Peyer's patch (tissue), 4 donors: ENCODE measurements at regions not wholly inside any gene's neighbourhood (a gene's known extent, or its start where the extent isn't known, plus 50 kb on each side); places are given as distances from the start of the nearest gene placed in this dataset.

Experiments
- DNase-seq, 3 donors: peaks; one replicate each; pipeline ENCODE4 v3.0.0-alpha.2; 2017 to 2019
- H3K27ac ChIP-seq, 4 donors: fragments of 200-600 bp; sonication (generic); one replicate each; pipeline ENCODE4 v1.5.1; 2016 to 2019
- H3K27me3 ChIP-seq, 2 donors: fragments of 200-600 bp; sonication (generic); one replicate each; pipeline ENCODE4 v1.5.1; 2019
- H3K36me3 ChIP-seq, 3 donors: fragments of 200-600 bp; sonication (generic); one replicate each; pipeline ENCODE4 v1.5.1; 2016 to 2019
- H3K4me1 ChIP-seq, 4 donors: fragments of 200-600 bp; sonication (generic); one replicate each; pipeline ENCODE4 v1.5.1; 2016 to 2019
- H3K4me3 ChIP-seq, 4 donors: fragments of 200-600 bp; sonication (generic); 1 replicate in 3 of 4; 2 replicates in 1 of 4; pipeline ENCODE4 v1.5.1; 2016 to 2019; ENCODE audit warnings: mild to moderate bottlenecking in 1 of 4
- H3K9me3 ChIP-seq, 4 donors: fragments of 200-600 bp; sonication (generic); one replicate each; pipeline ENCODE4 v1.5.1; 2016 to 2019; ENCODE audit warnings: mild to moderate bottlenecking in 1 of 4
- POLR2A ChIP-seq, 2 donors: fragments of 450-650 bp; IDR thresholded peaks; one replicate each; pipeline ENCODE4 v1.5.1; 2017; ENCODE audit warnings: antibody characterized with exemption in 2 of 2, mild to moderate bottlenecking in 2 of 2, moderate library complexity in 2 of 2
- TF ChIP-seq, protein P1 (sequence below), 6 experiments: fragments of 450-650 bp in 4 of 6; fragments of 200-600 bp in 2 of 6; sonication (generic) in 1 of 6; IDR thresholded peaks; one replicate each; pipeline ENCODE4 v1.5.1; 2017 to 2019; ENCODE audit warnings: antibody characterized with exemption in 6 of 6, mild to moderate bottlenecking in 3 of 6, moderate library complexity in 1 of 6

DNA sequence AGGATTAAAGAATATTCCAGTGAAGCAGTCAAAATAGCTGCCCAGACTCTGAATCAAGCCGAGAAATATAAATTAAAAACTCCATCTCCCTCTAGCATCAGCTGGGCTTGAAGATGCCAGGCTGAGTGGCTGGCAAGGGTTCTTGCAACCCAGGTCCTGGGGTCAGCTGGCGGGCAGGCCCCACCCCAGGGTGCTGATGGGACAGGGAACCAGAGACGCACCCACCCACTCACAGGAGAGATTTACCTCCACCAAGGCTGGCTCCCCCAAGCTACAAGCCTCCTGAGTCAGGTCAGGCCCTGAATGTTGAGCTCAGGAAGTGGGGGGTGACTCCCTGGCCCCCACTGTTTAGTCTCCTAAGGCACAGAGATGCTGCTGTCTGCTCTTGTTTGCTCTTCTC, 83.9 kb upstream of the HSPA9 start:
- Histone ChIP-seq H3K4me1 (peaks cover 0 to 7% (median 5%) of the 10 kb centered on the region in 4 donors), H3K36me3 (no peaks in the 10 kb centered on the region), H3K27me3 (no peaks in the 10 kb centered on the region), H3K4me3 (no peak overlapping the region), H3K27ac (no peak overlapping the region), H3K9me3 (no peaks in the 10 kb centered on the region)
- no peak for TF ChIP-seq POLR2A (IDR thresholded peaks at IDR 0.05)
- TF ChIP-seq, protein P1, sequence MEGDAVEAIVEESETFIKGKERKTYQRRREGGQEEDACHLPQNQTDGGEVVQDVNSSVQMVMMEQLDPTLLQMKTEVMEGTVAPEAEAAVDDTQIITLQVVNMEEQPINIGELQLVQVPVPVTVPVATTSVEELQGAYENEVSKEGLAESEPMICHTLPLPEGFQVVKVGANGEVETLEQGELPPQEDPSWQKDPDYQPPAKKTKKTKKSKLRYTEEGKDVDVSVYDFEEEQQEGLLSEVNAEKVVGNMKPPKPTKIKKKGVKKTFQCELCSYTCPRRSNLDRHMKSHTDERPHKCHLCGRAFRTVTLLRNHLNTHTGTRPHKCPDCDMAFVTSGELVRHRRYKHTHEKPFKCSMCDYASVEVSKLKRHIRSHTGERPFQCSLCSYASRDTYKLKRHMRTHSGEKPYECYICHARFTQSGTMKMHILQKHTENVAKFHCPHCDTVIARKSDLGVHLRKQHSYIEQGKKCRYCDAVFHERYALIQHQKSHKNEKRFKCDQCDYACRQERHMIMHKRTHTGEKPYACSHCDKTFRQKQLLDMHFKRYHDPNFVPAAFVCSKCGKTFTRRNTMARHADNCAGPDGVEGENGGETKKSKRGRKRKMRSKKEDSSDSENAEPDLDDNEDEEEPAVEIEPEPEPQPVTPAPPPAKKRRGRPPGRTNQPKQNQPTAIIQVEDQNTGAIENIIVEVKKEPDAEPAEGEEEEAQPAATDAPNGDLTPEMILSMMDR (IDR thresholded peaks at IDR 0.05) = no peak
- DNase-seq = peak in 1 of 3 donors; percentile 34

DNA sequence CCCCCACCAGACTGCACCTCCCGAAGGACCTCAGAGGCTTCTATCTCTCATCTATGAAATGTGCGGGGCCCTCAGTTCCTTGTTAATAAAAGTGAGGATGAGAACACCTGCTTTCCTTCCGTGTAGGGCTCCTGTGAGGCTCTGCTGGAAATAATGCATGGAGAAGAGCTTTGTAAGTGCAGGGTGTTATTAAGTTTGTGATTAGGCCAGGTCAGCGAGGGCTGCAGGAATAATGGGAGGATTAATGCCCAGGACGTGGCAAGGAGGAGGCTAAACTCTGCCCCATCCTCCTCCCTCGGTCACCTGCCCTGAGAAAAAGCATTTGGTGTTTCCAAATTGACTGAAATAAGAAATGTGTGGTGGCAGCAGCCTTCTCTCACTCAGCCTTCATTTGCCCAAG, 83.5 kb upstream of the HSPA9 start:
- Histone ChIP-seq H3K36me3 (no peaks in the 10 kb centered on the region), H3K4me1 (peaks cover 0 to 10% (median 5%) of the 10 kb centered on the region in 4 donors), H3K4me3 (no peak overlapping the region), H3K9me3 (no peaks in the 10 kb centered on the region), H3K27me3 (no peaks in the 10 kb centered on the region), H3K27ac (no peak overlapping the region)
- no peak for DNase-seq
- TF ChIP-seq, protein P1 (IDR thresholded peaks at IDR 0.05) = no peak
- TF ChIP-seq POLR2A (IDR thresholded peaks at IDR 0.05) = no peak

DNA sequence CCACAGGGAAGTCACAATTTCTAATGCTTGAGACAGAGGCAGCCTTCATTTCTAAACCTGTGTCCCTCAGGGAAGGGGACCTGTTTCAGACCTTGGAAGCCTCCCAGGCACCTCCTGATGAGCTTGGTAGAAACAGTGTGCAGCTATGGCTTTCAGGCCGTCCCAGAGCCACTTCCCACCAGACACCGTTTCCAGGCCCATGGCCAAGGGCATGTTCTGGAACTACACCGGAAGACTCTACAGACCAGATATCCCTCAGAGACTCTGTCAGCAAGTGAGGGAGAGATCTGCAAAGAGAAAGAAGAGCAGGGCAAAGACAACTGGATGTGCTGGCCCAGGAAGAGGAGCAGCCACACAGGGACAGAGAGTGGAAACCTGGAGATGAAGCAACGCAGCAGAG, 82.2 kb upstream of the HSPA9 start:
- TF ChIP-seq POLR2A (IDR thresholded peaks at IDR 0.05) = no peak
- TF ChIP-seq, protein P1 (IDR thresholded peaks at IDR 0.05) = no peak
- H3K27me3 ChIP-seq = no peaks in the 10 kb centered on the region
- H3K27ac ChIP-seq = no peak overlapping the region
- no peaks in the 10 kb centered on the region for H3K36me3 ChIP-seq
- no peaks in the 10 kb centered on the region for H3K9me3 ChIP-seq
- no peak for DNase-seq
- peaks cover 0 to 10% (median 5%) of the 10 kb centered on the region in 4 donors for H3K4me1 ChIP-seq
- no peak overlapping the region for H3K4me3 ChIP-seq

DNA sequence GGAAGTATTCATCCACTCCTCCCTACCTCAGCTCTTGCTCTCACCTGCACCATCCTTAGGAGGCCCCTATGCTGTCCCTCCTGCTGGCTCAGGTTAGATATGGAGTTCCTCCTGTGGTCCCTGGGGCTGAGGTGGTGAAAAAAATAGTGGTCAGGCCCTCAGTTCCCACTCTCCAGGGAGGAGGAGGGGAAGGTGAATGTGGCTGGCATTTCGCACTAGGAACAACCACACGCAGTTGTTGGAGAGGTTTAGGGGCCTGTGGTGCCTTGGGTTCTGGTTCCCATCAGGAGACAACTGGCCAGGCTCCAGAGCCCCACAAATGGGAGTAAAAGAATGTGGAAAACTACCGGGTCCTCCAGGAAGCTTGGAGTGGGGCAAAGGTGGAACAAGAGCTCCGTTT, 81.7 kb upstream of the HSPA9 start:
- no peak for DNase-seq
- Histone ChIP-seq H3K9me3 (no peaks in the 10 kb centered on the region), H3K4me3 (no peak overlapping the region), H3K36me3 (no peaks in the 10 kb centered on the region), H3K27me3 (no peaks in the 10 kb centered on the region), H3K4me1 (peaks cover 0 to 10% (median 5%) of the 10 kb centered on the region in 4 donors), H3K27ac (no peak overlapping the region)
- no peak for TF ChIP-seq POLR2A (IDR thresholded peaks at IDR 0.05)
- TF ChIP-seq, protein P1 (IDR thresholded peaks at IDR 0.05) = no peak

DNA sequence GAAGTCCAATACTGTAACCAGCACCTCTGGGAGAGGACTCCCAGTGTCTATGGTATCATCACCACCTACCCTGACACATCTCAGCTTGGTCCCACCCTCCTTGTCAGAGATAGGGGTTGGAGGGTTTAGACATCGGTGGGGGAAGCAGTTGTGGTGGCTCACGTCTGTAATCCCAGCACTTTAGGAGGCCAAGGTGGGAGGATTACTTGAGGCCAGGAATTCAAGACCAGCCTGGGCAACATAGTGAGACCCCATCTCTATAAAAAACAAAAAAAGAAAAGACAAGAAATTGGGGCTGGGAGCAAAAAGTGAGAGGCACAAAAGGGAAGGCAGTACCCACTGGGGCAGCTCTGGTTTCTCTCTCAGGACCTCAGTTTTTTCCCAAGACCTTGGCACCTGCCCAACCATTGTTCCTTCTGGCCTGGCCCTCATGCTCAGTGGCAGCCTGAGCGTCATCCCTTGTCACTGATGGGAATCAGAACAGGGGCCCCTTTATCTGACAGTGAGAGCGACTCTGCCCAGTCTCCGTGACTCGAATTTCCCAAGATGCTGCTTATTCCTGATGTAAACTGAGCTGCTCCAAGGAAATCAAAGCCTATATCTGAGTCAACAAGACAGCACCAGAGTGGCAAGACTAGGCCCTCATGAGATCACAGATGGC, 80.5 kb upstream of the HSPA9 start:
- Histone ChIP-seq H3K27ac (no peak overlapping the region), H3K27me3 (no peaks in the 10 kb centered on the region), H3K9me3 (no peaks in the 10 kb centered on the region), H3K4me1 (peaks cover 0 to 10% (median 5%) of the 10 kb centered on the region in 4 donors), H3K36me3 (no peaks in the 10 kb centered on the region), H3K4me3 (no peak overlapping the region)
- no peak for DNase-seq
- no peak for TF ChIP-seq POLR2A (IDR thresholded peaks at IDR 0.05)
- TF ChIP-seq, protein P1 (IDR thresholded peaks at IDR 0.05) = no peak
